ENCODE measurements at regions not wholly inside any gene's neighbourhood (a gene's known extent, or its start where the extent isn't known, plus 50 kb on each side); places are given as distances from the start of the nearest gene placed in this dataset.

- TF ChIP-seq TARDBP (IDR thresholded peaks at IDR 0.05) (no peak), NFRKB (IDR thresholded peaks at IDR 0.05) (no peak)
Observed at GRCh38 chr3:95215437-95215957, 1152.6 kb downstream of the NSUN3 start.
